Nucleus accumbens (tissue), 56 donors: ENCODE measurements at regions not wholly inside any gene's neighbourhood (a gene's known extent, or its start where the extent isn't known, plus 50 kb on each side); places are given as distances from the start of the nearest gene placed in this dataset.
"Not testable (repeated sequence)": the region's sequence is repeated elsewhere in the genome, so short reads cannot be mapped to it uniquely, and the experiment has no call there.

ENCODE experiments used
- DNase-seq, 56 donors: peaks; one replicate each; lab custom pipeline; 2025; lab: John Stamatoyannopoulos, UW

DNA sequence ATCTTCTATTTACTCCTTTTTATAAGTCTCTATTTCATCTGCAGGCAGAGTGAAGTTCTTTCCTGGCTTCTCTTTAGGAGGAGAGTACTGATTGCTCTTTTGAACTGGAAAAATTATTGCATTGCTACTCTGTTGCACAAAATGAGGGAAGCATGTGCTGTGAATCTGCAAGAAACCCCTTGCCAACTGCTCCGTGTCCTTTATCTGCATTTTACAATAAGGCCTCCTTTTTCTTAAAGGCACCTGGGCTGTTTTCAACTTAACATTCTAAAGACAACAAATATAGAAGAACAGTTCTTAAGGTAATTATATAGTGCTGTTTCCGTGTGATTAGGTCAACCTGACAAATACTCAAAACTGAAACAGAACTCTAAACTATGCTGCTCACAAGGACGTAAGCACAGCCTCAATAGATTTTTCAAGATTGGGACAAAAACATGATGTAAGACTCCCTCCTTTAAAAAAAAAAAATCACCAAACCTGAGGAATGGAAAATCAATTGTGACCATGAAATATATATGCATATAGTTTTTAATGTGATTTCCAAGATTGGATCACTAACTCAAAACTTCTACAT, 716.6 kb upstream of the INTU start:
- DNase-seq: no peak

DNA sequence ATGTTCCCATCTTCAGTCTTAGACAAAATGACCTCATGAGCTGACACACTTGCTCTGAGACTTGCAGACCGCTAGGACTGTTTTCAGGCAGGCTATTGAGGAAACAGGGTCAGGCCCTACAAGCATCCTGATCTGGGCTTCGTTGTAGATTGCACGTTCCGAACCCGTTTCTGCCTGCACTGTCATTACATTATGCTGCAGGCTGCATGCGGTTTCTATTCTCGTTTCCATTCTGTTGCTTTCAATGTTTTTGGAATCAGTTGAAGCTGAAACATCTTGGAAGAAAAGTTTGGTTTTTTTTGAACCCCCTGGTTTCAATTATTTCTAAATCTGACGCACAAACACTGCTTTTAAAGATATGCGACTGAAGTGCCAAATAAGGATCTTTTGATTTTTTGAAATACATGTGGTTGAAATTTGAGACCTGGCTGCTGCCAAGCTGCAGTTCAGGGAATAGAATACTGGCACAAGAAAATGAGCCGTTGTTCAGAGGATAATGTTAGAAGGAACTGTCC, 716.1 kb upstream of the INTU start:
- DNase-seq: no peak

DNA sequence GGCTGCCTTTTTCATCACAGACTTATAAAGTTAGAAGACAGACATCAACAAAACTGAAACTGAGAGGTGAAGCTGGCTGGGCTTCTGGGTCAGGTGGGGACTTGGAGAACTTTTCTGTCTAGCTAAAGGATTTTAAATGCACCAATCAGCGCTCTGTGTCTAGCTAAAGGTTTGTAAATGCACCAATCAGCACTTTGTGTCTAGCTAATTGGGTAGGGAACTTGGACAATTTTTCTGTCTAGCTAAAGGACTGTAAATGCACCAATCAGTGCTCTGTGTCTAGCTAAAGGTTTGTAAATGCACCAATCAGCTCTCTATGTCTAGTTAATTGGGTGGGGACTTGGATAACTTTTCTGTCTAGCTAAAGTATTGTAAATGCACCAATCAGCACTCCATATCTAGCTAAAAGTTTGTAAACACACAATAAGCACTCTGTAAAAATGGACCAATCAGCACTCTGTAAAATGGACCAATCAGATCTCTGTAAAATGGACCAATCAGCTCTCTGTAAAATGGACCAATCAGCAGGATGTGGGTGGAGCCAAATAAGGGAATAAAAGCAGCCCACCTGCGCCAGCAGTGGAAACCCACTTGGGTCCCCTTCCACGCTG, 710.3 kb upstream of the INTU start:
- DNase-seq: not testable (repeated sequence)

- DNase-seq: no peak
Measured at GRCh38 chr4:126924237-126924636, 708.5 kb upstream of the INTU start.

- DNase-seq: not testable (repeated sequence)
Measured at GRCh38 chr4:126930059-126930458, 702.7 kb upstream of the INTU start.

- no peak for DNase-seq
Measured at GRCh38 chr4:126935801-126936200, 697.0 kb upstream of the INTU start.

GRCh38 chr4:126937342-126937741, 695.4 kb upstream of the INTU start:
- no peak for DNase-seq

DNA sequence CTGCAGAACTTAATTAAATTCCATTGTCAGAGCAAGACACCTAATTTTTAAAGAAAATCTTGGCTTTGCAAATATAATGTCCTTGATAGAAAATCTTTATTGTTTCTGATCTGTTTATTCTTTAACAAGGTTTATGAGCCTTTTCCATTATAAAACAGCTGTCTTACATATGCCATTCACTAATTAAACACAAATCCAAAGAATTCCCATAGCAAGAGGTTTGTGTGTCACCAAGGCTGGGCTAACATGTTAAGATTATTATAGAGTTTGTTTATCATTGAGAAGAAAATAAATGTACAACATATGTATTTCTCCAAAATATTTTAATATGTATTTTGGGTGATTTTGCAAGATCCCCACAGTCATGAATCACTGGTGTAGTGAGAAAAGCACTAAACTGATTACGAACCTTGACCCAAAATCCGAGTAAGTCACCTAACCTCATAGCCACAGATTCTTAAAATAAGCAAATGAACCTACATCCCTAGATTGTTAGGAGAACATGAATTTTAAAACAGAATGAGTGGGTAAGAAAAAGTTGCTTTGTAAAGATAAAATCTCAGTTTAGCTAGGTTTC, 694.8 kb upstream of the INTU start:
- no peak for DNase-seq

- DNase-seq: no peak
Measured at GRCh38 chr4:126939401-126939800, 693.4 kb upstream of the INTU start.

GRCh38 chr4:126947536-126947935, 685.2 kb upstream of the INTU start:
- DNase-seq: no peak

- no peak for DNase-seq
Measured at GRCh38 chr4:126954537-126955291, 678.0 kb upstream of the INTU start.

GRCh38 chr4:126955292-126956183, 677.2 kb upstream of the INTU start:
- DNase-seq: no peak

DNA sequence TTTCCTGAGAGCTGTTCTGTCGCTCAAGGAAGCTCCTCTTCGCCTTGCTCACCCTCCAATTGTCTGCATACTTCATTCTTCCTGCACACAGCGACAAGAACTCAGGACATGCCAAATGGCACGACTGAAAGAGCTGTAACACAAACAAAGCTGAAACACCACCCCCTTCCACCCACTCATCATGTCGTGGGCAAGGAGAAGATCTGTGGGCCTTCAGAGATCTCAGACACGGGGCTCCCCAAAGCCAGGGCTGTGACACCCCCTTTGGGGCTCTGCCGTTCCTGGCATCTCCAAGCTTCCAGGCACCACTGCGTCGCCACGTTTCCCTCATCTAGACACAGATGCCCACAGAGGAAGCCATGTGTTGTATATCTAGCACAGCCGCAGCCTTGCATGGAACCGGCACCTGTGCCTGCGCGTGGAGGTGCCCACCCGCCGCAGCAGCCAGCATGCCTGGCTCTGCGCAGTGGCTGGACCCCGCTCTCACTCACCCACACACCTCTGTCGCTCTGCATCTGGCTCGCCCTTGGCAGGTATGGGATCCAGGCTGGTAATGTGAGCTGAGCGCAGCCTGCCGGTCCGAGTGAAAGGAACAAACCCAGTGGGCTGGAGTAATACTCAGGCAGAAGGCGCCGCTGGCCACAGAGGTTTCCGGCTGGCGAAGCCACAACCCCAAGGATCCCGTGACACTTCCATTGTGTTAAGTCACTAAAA, 676.4 kb upstream of the INTU start:
- DNase-seq: no peak

DNA sequence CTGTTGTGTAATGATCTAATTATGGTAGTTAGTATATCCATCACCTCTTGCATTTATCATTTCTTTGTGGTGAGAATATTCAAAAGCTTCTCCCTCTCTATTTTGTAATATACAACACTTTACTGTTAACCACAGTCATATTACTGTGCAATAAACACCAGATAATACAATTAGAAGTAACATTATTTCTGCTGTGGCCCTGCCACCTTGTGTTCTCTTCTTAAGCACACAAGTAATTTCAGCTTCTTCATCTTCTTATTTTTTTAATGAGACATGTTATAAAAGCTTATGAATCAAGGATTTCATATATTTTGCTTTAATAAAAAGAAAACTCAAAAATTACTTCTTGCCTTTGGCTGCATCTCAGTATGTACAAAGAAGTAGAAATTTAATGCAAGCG, 675.2 kb upstream of the INTU start:
- DNase-seq: no peak

- DNase-seq: no peak
Measured at GRCh38 chr4:126957987-126958386, 674.8 kb upstream of the INTU start.

DNA sequence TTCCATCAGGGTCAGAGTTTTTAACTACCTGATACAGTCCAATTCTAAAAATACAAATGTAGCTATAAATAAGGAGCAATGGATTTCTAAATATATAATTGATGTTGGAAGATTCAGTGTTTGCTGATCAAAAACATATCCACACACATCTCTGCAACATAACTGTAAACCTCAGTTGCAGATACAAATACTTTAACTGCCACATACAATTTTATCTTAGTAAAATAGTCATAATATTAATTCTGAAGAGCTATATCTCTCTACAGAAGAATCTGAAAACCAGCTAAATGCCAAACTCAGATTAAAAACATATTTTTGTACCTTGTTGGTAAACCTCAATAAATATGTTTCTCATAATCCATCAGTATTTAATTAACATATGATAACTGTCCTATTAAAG, 674.3 kb upstream of the INTU start:
- DNase-seq: no peak

DNA sequence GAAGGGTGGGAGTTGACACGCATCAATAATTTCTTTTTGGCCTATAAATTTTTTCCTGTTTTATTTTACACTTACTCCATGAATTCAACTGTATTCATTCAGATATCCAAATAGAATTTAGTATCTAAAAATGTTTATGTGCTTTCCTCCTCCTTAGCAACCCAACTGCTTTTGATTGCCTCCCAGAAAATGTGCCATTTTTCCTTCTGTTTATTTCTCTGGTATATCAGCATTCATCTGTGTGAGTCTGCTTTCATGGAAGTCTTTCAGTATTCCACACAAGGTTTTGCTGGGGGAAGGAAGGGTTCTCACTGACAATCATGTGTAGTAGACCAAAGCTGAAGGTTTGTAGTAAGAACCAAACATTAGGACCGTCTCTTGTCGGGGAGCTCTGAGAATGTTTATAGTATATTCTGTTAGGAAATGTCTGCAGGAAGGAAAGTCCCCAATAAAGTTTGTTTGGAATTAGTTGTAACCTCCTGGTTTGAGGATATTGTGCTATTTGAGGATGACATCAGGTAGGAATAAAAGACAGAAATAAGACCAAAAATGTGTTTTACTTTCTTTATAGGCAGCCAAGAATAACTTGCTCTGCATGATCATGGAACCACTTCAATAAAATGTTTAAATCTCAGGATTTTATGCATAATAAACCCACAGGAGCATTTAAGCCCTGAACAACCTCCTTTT, 673.6 kb upstream of the INTU start:
- no peak for DNase-seq

- no peak for DNase-seq
Measured at GRCh38 chr4:126960760-126961159, 672.0 kb upstream of the INTU start.

DNA sequence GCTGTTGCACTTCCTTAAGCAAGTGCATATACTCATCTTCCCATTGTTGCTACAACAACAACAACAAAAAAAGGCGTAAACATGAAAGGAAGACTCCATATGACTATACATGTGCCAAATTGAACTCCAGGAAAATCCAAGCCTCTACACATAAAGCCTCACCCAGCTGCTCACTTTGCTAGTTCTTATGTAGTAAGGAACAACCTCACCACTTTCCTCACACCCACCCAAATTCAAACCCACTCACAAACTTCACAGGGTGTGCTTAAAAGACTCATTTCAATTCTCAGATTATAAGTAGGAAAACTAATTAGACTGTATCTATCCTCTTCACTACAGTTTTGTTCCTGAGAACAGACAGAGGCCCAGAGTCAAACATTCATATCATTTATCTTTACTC, 671.1 kb upstream of the INTU start:
- peak in 4 of 56 donors; percentile 0 to 18 (median 12) for DNase-seq
